ENCODE measurements at regions not wholly inside any gene's neighbourhood (a gene's known extent, or its start where the extent isn't known, plus 50 kb on each side); places are given as distances from the start of the nearest gene placed in this dataset.
"Not testable (repeated sequence)": the region's sequence is repeated elsewhere in the genome, so short reads cannot be mapped to it uniquely, and the experiment has no call there.

- DNase-seq: not testable (repeated sequence)
These were observed 94.3 kb downstream of the KCNJ12 start for GRCh38 chr17:21470422-21470821.

GRCh38 chr17:21470861-21471260 lies 94.7 kb downstream of the KCNJ12 start:
- no peak for DNase-seq

GRCh38 chr17:21474815-21475214 lies 98.7 kb downstream of the KCNJ12 start:
- no peak for DNase-seq

- DNase-seq: no peak
These were observed 99.4 kb downstream of the KCNJ12 start for GRCh38 chr17:21475571-21475970.

GRCh38 chr17:21476867-21477266 lies 100.7 kb downstream of the KCNJ12 start:
- no peak for DNase-seq

- DNase-seq: no peak
These were observed 106.2 kb downstream of the KCNJ12 start for GRCh38 chr17:21482189-21482865.

GRCh38 chr17:21488043-21488442 lies 111.9 kb downstream of the KCNJ12 start:
- DNase-seq: not testable (repeated sequence)

GRCh38 chr17:21493993-21494392 lies 117.8 kb downstream of the KCNJ12 start:
- no peak for DNase-seq

- no peak for DNase-seq
These were observed 119.1 kb downstream of the KCNJ12 start for GRCh38 chr17:21495281-21495680.

GRCh38 chr17:21500064-21500463 lies 123.9 kb downstream of the KCNJ12 start:
- DNase-seq: no peak

GRCh38 chr17:21501927-21502700 lies 126.0 kb downstream of the KCNJ12 start:
- DNase-seq: not testable (repeated sequence)

GRCh38 chr17:21505819-21506815 lies 130.0 kb downstream of the KCNJ12 start:
- no peak for DNase-seq

GRCh38 chr17:21507806-21508205 lies 131.6 kb downstream of the KCNJ12 start:
- peak in 1 of 2 donors; percentile 29 for DNase-seq

GRCh38 chr17:21508211-21508610 lies 132.1 kb downstream of the KCNJ12 start:
- DNase-seq: no peak

GRCh38 chr17:21509356-21509755 lies 133.2 kb downstream of the KCNJ12 start:
- DNase-seq: not testable (repeated sequence)

- DNase-seq: no peak
These were observed 134.7 kb downstream of the KCNJ12 start for GRCh38 chr17:21510686-21511362.

- DNase-seq: peak; percentile 36 to 50
These were observed 135.4 kb downstream of the KCNJ12 start for GRCh38 chr17:21511363-21512195.

GRCh38 chr17:21512307-21513011 lies 136.3 kb downstream of the KCNJ12 start:
- DNase-seq: no peak

GRCh38 chr17:21513012-21513570 lies 136.9 kb downstream of the KCNJ12 start:
- peak; percentile 26 to 44 for DNase-seq

GRCh38 chr17:21514567-21514966 lies 138.4 kb downstream of the KCNJ12 start:
- DNase-seq: not testable (repeated sequence)
